Adrenal gland (tissue), 9 donors: ENCODE measurements at regions not wholly inside any gene's neighbourhood (a gene's known extent, or its start where the extent isn't known, plus 50 kb on each side); places are given as distances from the start of the nearest gene placed in this dataset.

ENCODE experiments used
- DNase-seq, 7 donors: peaks; one replicate each; pipeline ENCODE4 v3.0.0-alpha.2; 2019 to 2020
- H3K27ac ChIP-seq, 5 donors: fragments of 200-600 bp; sonication (generic) in 4 of 5; 1 replicate in 3 of 5; 2 replicates in 2 of 5; pipeline versions ENCODE4 v1.5.1 to v1.8.0; 2016 to 2020; ENCODE audit warnings: mild to moderate bottlenecking in 1 of 5
- H3K27me3 ChIP-seq: fragments of 200-600 bp; 2 replicates; pipeline ENCODE4 v1.8.0; 2021
- H3K36me3 ChIP-seq, 2 donors: fragments of 200-600 bp; replicated peaks in 1 of 2; 1 replicate in 1 of 2; 2 replicates in 1 of 2; pipeline versions ENCODE4 v1.5.1 to v1.8.0; 2018 to 2022
- H3K4me1 ChIP-seq, 2 donors: fragments of 200-600 bp; replicated peaks in 1 of 2; 1 replicate in 1 of 2; 2 replicates in 1 of 2; pipeline versions ENCODE4 v1.5.1 to v1.8.0; 2018 to 2021
- H3K4me3 ChIP-seq, 4 donors: fragments of 200-600 bp; sonication (generic) in 3 of 4; one replicate each; pipeline ENCODE4 v1.5.1; 2016 to 2018
- H3K9me3 ChIP-seq, 3 donors: fragments of 200-600 bp; sonication (generic) in 1 of 3; replicated peaks in 1 of 3; 1 replicate in 2 of 3; 2 replicates in 1 of 3; pipeline versions ENCODE4 v1.5.1 to v1.8.0; 2016 to 2021
- POLR2A ChIP-seq, 2 donors: fragments of 450-650 bp; IDR thresholded peaks; one replicate each; pipeline ENCODE4 v1.6.1; 2017; ENCODE audit warnings: antibody characterized with exemption in 2 of 2, mild to moderate bottlenecking in 2 of 2, moderate library complexity in 1 of 2
- WGBS, 4 donors: extraction: QIAGEN DNeasy Blood & Tissue Kit in 2 of 4; methylation state at CpG; one replicate each; pipeline versions ENCODE4 v1.1.5 to v1.1.7; 2013 to 2017; 5-methylcytosine and 5-hydroxymethylcytosine counted together
- intact Hi-C, 2 donors: fragments of 100-400 bp; cut with DNase I; formaldehyde crosslinking; loops; one replicate each; pipeline versions ENCODE4 v1.14.1 to v1.15.0; 2022 to 2023
- TF ChIP-seq, protein P1 (sequence below), 6 experiments: fragments of 450-650 bp in 4 of 6; fragments of 200-600 bp in 2 of 6; sonication (generic) in 1 of 6; IDR thresholded peaks; 1 replicate in 5 of 6; 2 replicates in 1 of 6; pipeline versions ENCODE4 v1.5.1 to v1.8.0; 2016 to 2021; ENCODE audit warnings: antibody characterized with exemption in 6 of 6, mild to moderate bottlenecking in 2 of 6, moderate library complexity in 1 of 6
- donor health status: healthy with polysubstance abuse.
- donor health status: Bipolar disorder and iron deficiency.
- donor health status: DM: yes; HTN: yes; CAD: no.
- donor health status: DM: no; HTN: no; CAD: no.
- donor health status: DM: no; HTN: no; CAD: no.

DNA sequence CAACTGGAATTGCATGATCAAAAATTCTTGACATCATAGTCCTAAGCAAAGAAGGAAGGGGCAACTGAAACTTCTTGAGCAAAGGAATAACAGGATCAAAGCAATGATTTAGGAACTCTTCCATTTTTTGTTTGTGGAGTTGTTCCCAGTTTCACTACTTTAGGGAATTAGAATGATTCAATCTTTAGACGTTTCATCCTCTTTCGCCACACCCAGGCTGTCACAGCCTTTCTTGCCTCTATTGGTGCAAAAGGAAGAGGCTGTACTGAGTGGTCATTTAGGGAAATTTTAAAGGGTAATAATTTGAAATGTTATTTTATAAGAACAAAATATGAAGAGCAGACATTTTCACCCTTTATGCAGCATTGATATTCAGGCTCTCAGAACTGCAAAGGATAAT is 1026.0 kb upstream of the ARRDC3 start:
- TF ChIP-seq POLR2A (IDR thresholded peaks at IDR 0.05) = no peak
- TF ChIP-seq, protein P1, sequence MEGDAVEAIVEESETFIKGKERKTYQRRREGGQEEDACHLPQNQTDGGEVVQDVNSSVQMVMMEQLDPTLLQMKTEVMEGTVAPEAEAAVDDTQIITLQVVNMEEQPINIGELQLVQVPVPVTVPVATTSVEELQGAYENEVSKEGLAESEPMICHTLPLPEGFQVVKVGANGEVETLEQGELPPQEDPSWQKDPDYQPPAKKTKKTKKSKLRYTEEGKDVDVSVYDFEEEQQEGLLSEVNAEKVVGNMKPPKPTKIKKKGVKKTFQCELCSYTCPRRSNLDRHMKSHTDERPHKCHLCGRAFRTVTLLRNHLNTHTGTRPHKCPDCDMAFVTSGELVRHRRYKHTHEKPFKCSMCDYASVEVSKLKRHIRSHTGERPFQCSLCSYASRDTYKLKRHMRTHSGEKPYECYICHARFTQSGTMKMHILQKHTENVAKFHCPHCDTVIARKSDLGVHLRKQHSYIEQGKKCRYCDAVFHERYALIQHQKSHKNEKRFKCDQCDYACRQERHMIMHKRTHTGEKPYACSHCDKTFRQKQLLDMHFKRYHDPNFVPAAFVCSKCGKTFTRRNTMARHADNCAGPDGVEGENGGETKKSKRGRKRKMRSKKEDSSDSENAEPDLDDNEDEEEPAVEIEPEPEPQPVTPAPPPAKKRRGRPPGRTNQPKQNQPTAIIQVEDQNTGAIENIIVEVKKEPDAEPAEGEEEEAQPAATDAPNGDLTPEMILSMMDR (IDR thresholded peaks at IDR 0.05) = no peak
- H3K9me3 ChIP-seq = no peaks in the 10 kb centered on the region
- no peaks in the 10 kb centered on the region for H3K4me1 ChIP-seq
- intact Hi-C loops = no loop called here
- H3K27me3 ChIP-seq = no peaks in the 10 kb centered on the region
- H3K27ac ChIP-seq = no peak overlapping the region
- H3K4me3 ChIP-seq = no peak overlapping the region
- WGBS, 4 donors = 59 to 78% (median 66%) methylated on average over 2 of the region's 2 CpGs
- DNase-seq = no peak
- H3K36me3 ChIP-seq = no peaks in the 10 kb centered on the region

DNA sequence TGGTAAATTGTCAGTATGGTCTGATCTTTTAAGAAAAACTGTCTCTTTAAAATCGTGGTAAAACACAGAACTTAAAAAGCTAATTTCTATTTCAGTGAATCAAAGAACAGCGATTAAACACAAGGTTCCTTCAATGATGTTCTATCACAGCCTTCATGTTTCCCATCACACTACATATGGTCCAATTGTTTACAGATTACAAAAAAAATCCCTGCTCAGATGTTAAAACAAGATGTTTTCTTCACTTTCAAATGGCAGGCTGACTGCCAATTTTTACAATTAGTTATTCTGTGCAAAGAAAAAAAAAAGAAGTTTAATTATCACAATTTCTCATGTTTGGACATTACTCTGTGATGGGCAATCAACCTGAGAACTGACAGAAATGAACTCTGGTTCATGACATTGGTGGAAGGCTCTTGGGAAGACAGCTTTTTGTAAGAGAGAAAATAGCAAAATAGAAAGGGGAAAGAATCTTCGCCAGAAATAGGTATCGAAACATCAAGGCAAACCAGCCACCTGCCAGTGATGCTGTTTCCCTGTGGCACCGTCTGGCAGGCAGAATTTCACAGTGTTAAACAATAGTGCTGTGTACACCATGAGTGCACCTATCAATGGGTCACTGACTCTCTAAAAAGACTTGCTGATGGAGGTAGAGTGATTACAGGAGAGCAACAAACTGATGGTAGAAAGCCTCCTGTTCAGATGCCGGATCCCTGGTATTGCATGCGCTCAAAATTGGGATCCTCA is 1020.0 kb upstream of the ARRDC3 start:
- WGBS, 4 donors = 84 to 88% (median 85%) methylated on average over 7 of the region's 7 CpGs
- Histone ChIP-seq H3K4me1 (no peaks in the 10 kb centered on the region), H3K4me3 (no peak overlapping the region), H3K36me3 (no peaks in the 10 kb centered on the region), H3K9me3 (peaks cover 0 to 5% (median 0%) of the 10 kb centered on the region in 3 donors), H3K27ac (no peak overlapping the region), H3K27me3 (no peaks in the 10 kb centered on the region)
- intact Hi-C loops = no loop called here
- TF ChIP-seq POLR2A (IDR thresholded peaks at IDR 0.05) = no peak
- TF ChIP-seq, protein P1 (IDR thresholded peaks at IDR 0.05) = no peak
- no peak for DNase-seq

DNA sequence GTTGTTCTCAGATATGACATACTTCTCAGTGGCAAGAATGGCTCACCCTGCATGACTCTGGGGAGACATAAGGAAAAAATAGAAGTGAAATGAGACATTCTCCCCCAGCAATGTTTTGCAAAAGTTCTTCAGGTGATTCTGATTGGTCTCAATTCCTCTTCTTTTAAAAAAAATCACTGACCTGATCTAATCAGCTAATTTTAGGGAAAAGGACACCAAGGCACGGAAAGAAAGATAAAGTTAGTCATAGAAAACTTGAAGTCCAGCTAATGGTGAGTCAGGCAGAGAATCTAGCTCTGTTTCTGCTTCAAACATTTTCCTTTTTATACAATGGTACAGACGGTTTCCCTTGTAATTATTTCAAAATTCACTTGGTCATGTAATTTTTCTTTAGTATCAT is 1018.9 kb upstream of the ARRDC3 start:
- intact Hi-C loops = no loop called here
- no peak overlapping the region for H3K27ac ChIP-seq
- peaks cover 0 to 5% (median 0%) of the 10 kb centered on the region in 3 donors for H3K9me3 ChIP-seq
- H3K4me3 ChIP-seq = no peak overlapping the region
- H3K27me3 ChIP-seq = no peaks in the 10 kb centered on the region
- H3K4me1 ChIP-seq = no peaks in the 10 kb centered on the region
- TF ChIP-seq, protein P1 (IDR thresholded peaks at IDR 0.05) = no peak
- TF ChIP-seq POLR2A (IDR thresholded peaks at IDR 0.05) = no peak
- H3K36me3 ChIP-seq = no peaks in the 10 kb centered on the region
- no peak for DNase-seq
- 46 to 68% (median 52%) methylated on average over 2 of the region's 2 CpGs for WGBS, 4 donors

- H3K9me3 ChIP-seq = peaks cover 0 to 5% (median 0%) of the 10 kb centered on the region in 3 donors
- intact Hi-C loops = no loop called here
- no peak overlapping the region for H3K27ac ChIP-seq
- no peaks in the 10 kb centered on the region for H3K27me3 ChIP-seq
- H3K4me3 ChIP-seq = no peak overlapping the region
- no peak for DNase-seq
- TF ChIP-seq, protein P1 (IDR thresholded peaks at IDR 0.05) = no peak
- TF ChIP-seq POLR2A (IDR thresholded peaks at IDR 0.05) = no peak
- no peaks in the 10 kb centered on the region for H3K36me3 ChIP-seq
- WGBS, 4 donors = 59 to 70% (median 60%) methylated on average over 5 of the region's 5 CpGs
- H3K4me1 ChIP-seq = no peaks in the 10 kb centered on the region
Observed at GRCh38 chr5:92401492-92401891, 1018.4 kb upstream of the ARRDC3 start.
